ENCODE measurements at regions not wholly inside any gene's neighbourhood (a gene's known extent, or its start where the extent isn't known, plus 50 kb on each side); places are given as distances from the start of the nearest gene placed in this dataset.

DNA sequence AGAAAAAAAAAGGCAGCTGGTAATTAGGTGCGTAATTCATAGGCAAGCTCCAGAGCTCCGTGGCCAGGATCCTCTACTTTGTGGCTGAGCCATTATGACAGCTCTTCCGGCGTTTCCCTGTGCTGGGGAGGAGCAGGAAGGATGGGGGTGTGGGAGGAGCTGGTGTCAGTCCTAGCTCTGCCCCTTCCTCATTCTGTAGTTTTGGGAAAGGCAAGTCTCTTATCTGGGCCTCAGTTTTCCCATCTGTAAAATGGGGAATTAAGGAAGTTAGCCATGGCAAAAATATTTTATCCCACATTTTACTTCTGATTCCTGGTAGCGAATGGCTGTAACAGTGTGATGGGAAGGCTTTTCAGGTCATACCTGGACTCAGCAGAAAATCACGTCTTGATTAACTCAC, 81.1 kb downstream of the SEC61B start:
- no peaks in the 10 kb centered on the region for H3K36me3 Mint-ChIP-seq (ENCODE audit: low read depth)
- no peaks in the 10 kb centered on the region for H3K4me1 Mint-ChIP-seq
- TF ChIP-seq, protein P1, sequence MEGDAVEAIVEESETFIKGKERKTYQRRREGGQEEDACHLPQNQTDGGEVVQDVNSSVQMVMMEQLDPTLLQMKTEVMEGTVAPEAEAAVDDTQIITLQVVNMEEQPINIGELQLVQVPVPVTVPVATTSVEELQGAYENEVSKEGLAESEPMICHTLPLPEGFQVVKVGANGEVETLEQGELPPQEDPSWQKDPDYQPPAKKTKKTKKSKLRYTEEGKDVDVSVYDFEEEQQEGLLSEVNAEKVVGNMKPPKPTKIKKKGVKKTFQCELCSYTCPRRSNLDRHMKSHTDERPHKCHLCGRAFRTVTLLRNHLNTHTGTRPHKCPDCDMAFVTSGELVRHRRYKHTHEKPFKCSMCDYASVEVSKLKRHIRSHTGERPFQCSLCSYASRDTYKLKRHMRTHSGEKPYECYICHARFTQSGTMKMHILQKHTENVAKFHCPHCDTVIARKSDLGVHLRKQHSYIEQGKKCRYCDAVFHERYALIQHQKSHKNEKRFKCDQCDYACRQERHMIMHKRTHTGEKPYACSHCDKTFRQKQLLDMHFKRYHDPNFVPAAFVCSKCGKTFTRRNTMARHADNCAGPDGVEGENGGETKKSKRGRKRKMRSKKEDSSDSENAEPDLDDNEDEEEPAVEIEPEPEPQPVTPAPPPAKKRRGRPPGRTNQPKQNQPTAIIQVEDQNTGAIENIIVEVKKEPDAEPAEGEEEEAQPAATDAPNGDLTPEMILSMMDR (IDR thresholded peaks at IDR 0.05): no peak
- no peak overlapping the region for H3K4me3 Mint-ChIP-seq
- DNase-seq: no peak
- H3K9me3 Mint-ChIP-seq: no peaks in the 10 kb centered on the region
- H3K27me3 Mint-ChIP-seq (ENCODE audit: low read depth, poor library complexity): peaks cover 17% of the 10 kb centered on the region
- no peak overlapping the region for H3K27ac Mint-ChIP-seq

DNA sequence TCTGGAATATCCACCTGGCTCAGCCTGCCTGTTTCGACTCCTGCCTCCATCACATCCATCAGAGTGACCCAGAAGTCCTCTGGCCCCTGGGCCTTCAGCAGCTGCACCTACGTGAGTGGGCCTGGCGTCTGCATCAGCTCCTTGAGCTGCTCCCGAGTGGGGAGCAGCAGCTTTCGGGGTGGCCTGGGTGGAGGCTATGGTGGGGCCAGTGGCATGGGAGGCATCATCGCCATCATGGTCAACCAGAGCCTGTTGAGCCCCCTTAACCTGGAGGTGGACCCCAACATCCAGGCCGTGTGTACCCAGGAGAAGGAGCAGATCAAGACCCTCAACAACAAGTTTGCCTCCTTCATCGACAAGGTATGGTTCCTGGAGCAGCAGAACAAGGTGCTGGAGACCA, 83.0 kb downstream of the SEC61B start:
- TF ChIP-seq, protein P1 (IDR thresholded peaks at IDR 0.05): no peak
- Mint-ChIP-seq H3K27ac (no peak overlapping the region), H3K36me3 (ENCODE audit: low read depth) (no peaks in the 10 kb centered on the region), H3K9me3 (no peaks in the 10 kb centered on the region), H3K27me3 (ENCODE audit: low read depth, poor library complexity) (peaks cover 12% of the 10 kb centered on the region), H3K4me1 (no peaks in the 10 kb centered on the region), H3K4me3 (no peak overlapping the region)
- DNase-seq: no peak

DNA sequence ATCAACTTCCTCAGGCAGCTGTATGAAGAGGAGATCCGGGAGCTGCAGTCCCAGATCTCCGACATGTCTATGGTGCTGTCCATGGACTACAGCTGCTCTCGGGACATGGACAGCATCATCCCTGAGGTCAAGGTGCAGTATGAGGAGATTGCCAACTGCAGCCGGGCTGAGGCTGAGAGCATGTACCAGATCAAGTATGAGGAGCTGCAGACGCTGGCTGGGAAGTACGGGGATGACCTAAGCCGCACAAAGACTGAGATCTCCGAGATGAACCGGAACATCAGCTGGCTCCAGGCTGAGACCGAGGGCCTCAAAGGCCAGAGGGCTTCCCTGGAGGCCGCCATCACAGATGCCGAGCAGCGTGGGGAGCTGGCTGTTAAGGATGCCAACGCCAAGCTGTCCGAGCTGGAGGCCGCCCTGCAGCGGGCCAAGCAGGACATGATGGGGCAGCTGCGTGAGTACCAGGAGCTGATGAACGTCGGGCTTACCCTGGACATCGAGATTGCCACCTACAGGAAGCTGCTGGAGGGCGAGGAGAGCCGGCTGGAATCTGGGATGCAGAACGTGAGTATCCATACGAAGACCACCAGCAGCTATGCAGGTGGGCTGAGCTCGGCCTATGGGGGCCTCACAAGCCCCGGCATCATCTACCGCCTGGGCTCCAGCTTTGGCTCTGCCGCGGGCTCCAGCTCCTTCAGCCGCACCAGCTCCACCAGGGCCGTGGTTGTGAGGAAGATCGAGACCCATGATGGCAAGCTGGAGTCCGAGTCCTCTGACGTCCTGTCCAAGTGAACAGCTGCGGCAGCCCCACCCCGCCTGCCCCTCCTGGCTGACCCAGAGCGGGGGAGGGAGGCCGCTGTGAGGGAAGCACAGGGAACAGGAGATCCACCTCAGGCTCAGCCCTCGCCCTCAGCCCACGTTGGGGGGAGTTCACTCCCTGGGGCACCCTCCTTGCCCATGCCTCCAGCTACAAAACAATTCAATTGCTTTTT, 84.0 kb downstream of the SEC61B start:
- Mint-ChIP-seq H3K36me3 (ENCODE audit: low read depth) (no peaks in the 10 kb centered on the region), H3K4me1 (no peaks in the 10 kb centered on the region), H3K4me3 (no peak overlapping the region), H3K27ac (no peak overlapping the region), H3K27me3 (ENCODE audit: low read depth, poor library complexity) (peaks cover 8% of the 10 kb centered on the region), H3K9me3 (no peaks in the 10 kb centered on the region)
- peak; percentile 7 for DNase-seq
- TF ChIP-seq, protein P1 (IDR thresholded peaks at IDR 0.05): no peak

DNA sequence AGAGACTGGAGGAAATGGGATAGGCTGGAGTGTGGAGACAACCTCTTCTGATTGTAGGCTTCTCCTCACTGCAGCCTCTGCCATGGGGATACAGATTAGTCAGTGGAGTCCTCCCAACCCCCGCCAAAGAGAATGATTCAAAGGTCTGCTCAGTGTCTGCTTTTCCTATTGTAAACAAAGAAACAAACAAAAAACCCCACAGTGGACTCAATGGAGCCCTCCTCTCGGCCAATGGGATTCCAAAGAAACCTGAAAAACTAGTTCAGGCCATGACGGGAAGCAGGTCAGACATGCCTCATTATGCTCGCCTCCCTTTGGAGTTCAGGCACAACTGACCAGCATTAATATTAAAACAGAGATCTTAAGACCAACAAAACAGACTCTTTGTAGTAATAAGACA, 85.8 kb downstream of the SEC61B start:
- no peak overlapping the region for H3K27ac Mint-ChIP-seq
- peaks cover 8% of the 10 kb centered on the region for H3K27me3 Mint-ChIP-seq (ENCODE audit: low read depth, poor library complexity)
- no peaks in the 10 kb centered on the region for H3K4me1 Mint-ChIP-seq
- TF ChIP-seq, protein P1 (IDR thresholded peaks at IDR 0.05): no peak
- DNase-seq: no peak
- no peaks in the 10 kb centered on the region for H3K9me3 Mint-ChIP-seq
- no peaks in the 10 kb centered on the region for H3K36me3 Mint-ChIP-seq (ENCODE audit: low read depth)
- no peak overlapping the region for H3K4me3 Mint-ChIP-seq

DNA sequence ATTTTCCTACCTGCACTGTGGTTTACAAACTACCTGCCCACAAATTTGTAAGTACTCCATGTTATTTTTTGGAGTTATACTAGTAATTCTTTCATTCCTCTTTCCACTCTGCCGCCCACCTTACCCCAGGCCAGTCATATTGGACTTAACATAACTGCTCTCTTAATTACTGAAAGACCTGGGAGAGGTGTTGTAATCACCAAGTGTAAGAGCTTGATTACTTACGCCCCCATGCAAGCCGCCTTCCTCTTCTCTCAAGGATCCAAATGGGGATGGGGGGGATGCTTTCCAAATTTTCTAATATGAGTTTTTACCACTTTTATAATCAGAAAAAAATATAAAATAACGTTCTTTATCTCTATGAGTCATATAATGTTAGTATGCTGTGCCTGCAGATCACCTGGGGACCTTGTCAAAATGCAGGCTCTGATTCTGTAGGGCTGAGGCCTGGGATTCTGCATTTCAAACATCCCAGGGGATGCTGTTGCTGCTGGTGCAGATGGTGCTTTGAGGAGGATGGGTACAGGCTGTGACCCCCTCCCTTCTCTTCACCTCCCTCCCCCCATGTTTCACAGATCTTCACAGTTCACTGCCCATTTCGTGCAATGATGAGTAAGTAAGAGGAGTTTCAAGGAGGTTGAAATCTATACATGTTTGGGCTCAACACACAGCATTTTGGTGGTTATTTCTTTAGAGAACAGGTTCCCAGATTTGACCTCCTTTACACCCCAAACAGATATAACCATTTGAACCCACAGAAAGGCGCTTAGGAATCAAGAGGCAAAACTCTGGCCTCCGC, 87.3 kb downstream of the SEC61B start:
- TF ChIP-seq, protein P1 (IDR thresholded peaks at IDR 0.05): no peak
- Mint-ChIP-seq H3K4me1 (no peaks in the 10 kb centered on the region), H3K4me3 (no peak overlapping the region), H3K36me3 (ENCODE audit: low read depth) (no peaks in the 10 kb centered on the region), H3K9me3 (no peaks in the 10 kb centered on the region), H3K27ac (no peak overlapping the region), H3K27me3 (ENCODE audit: low read depth, poor library complexity) (peaks cover 3% of the 10 kb centered on the region)
- DNase-seq: no peak

All from nephron progenitor cell (in vitro differentiated cells).